HFF-Myc (cell line): ENCODE measurements at regions not wholly inside any gene's neighbourhood (a gene's known extent, or its start where the extent isn't known, plus 50 kb on each side); places are given as distances from the start of the nearest gene placed in this dataset.

Experiments used
- DNase-seq: peaks from one replicate; pipeline ENCODE4 v3.0.0-alpha.2; 2011; ENCODE audit warnings: low read depth; ENCODE audit errors: extremely low read depth
- H3K4me3 ChIP-seq: replicated peaks from 2 replicates; pipeline ENCODE4 v1.5.1; 2011; ENCODE audit warnings: low read depth, mild to moderate bottlenecking, control low read depth, low read length
- CTCF ChIP-seq: IDR thresholded peaks from 2 replicates; pipeline ENCODE4 v1.5.1; 2012; ENCODE audit warnings: mild to moderate bottlenecking, low read depth, low read length, control low read depth; ENCODE audit errors: missing control alignments

- H3K4me3 ChIP-seq: no peak overlapping the region
- no peak for DNase-seq
- no peak for TF ChIP-seq CTCF
These were observed 208.1 kb upstream of the CDYL start for GRCh38 chr6:4568138-4568537.

- TF ChIP-seq CTCF: no peak
- no peak for DNase-seq
- no peak overlapping the region for H3K4me3 ChIP-seq
These were observed 209.1 kb upstream of the CDYL start for GRCh38 chr6:4567141-4567540.

GRCh38 chr6:4565301-4566250, 210.6 kb upstream of the CDYL start:
- no peak for DNase-seq
- TF ChIP-seq CTCF: no peak
- H3K4me3 ChIP-seq: no peak overlapping the region

GRCh38 chr6:4564801-4565271, 211.4 kb upstream of the CDYL start:
- H3K4me3 ChIP-seq: no peak overlapping the region
- TF ChIP-seq CTCF: no peak
- no peak for DNase-seq

GRCh38 chr6:4563877-4564276, 212.3 kb upstream of the CDYL start:
- no peak overlapping the region for H3K4me3 ChIP-seq
- TF ChIP-seq CTCF: no peak
- no peak for DNase-seq

GRCh38 chr6:4563156-4563555, 213.0 kb upstream of the CDYL start:
- DNase-seq: no peak
- no peak for TF ChIP-seq CTCF

More at GRCh38 chr6:4563156-4563555, 213.0 kb upstream of the CDYL start:
- H3K4me3 ChIP-seq: no peak overlapping the region
